ENCODE measurements at regions not wholly inside any gene's neighbourhood (a gene's known extent, or its start where the extent isn't known, plus 50 kb on each side); places are given as distances from the start of the nearest gene placed in this dataset.

- no peaks in the 10 kb centered on the region for H3K36me3 ChIP-seq (replicated peaks in 1 of 2)
- DNase-seq: no peak
- TF ChIP-seq CTCF (IDR thresholded peaks at IDR 0.05): no peak
- no peak for TF ChIP-seq POLR2A (IDR thresholded peaks at IDR 0.05)
- no peak overlapping the region for H3K4me3 ChIP-seq
- H3K4me1 ChIP-seq (replicated peaks in 1 of 2): no peaks in the 10 kb centered on the region
- H3K9me3 ChIP-seq (replicated peaks in 1 of 3): no peaks in the 10 kb centered on the region
- no peaks in the 10 kb centered on the region for H3K27me3 ChIP-seq
- WGBS, 4 donors: 74 to 81% (median 76%) methylated on average over 5 of the region's 5 CpGs
- no peak overlapping the region for H3K27ac ChIP-seq
- intact Hi-C loops (cut with DNase I): no loop called here
These were observed 372.4 kb upstream of the SLIT2 start for GRCh38 chr4:19879330-19879729.

DNA sequence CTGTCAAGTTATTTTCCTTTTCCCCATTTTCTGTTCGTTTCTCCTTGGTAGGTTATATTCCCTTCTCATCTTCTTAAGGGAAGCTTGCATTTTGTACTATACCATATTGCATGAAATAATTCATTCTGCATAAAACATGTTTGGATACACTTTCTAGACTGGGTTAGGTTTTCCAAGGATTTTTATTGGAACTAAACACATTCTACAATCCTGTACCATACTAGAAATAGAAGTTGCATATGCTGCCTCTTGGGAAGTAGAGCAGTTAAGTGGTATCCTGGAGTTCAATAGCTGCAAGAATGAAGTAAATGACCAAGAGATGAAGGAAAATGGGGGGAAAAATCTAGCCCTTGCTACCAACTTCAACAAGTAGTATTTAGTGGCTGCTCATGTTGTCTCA is 393.7 kb upstream of the SLIT2 start:
- H3K27ac ChIP-seq: no peak overlapping the region
- WGBS, 4 donors: 80 to 88% (median 83%) methylated on average over 1 of the region's 1 CpG
- H3K27me3 ChIP-seq: no peaks in the 10 kb centered on the region
- intact Hi-C loops (cut with DNase I): no loop called here
- TF ChIP-seq CTCF (IDR thresholded peaks at IDR 0.05) (no peak), POLR2A (IDR thresholded peaks at IDR 0.05) (no peak)
- no peaks in the 10 kb centered on the region for H3K9me3 ChIP-seq (replicated peaks in 1 of 3)
- H3K4me1 ChIP-seq (replicated peaks in 1 of 2): no peaks in the 10 kb centered on the region
- H3K4me3 ChIP-seq: no peak overlapping the region
- H3K36me3 ChIP-seq (replicated peaks in 1 of 2): no peaks in the 10 kb centered on the region
- DNase-seq: no peak

GRCh38 chr4:19857380-19857779 is 394.3 kb upstream of the SLIT2 start:
- H3K4me1 ChIP-seq (replicated peaks in 1 of 2): no peaks in the 10 kb centered on the region
- no peaks in the 10 kb centered on the region for H3K27me3 ChIP-seq
- H3K27ac ChIP-seq: no peak overlapping the region
- no peak overlapping the region for H3K4me3 ChIP-seq
- no peaks in the 10 kb centered on the region for H3K9me3 ChIP-seq (replicated peaks in 1 of 3)
- WGBS, 4 donors: 51 to 69% (median 58%) methylated on average over 2 of the region's 2 CpGs
- no peaks in the 10 kb centered on the region for H3K36me3 ChIP-seq (replicated peaks in 1 of 2)
- intact Hi-C loops (cut with DNase I): no loop called here
- no peak for DNase-seq
- TF ChIP-seq POLR2A (IDR thresholded peaks at IDR 0.05) (no peak), CTCF (IDR thresholded peaks at IDR 0.05) (no peak)

GRCh38 chr4:19850909-19851308 is 400.8 kb upstream of the SLIT2 start:
- H3K4me1 ChIP-seq (replicated peaks in 1 of 2): no peaks in the 10 kb centered on the region
- no peaks in the 10 kb centered on the region for H3K27me3 ChIP-seq
- H3K27ac ChIP-seq: no peak overlapping the region
- TF ChIP-seq POLR2A (IDR thresholded peaks at IDR 0.05): no peak
- no peak for TF ChIP-seq CTCF (IDR thresholded peaks at IDR 0.05)
- H3K9me3 ChIP-seq (replicated peaks in 1 of 3): no peaks in the 10 kb centered on the region
- no peak overlapping the region for H3K4me3 ChIP-seq
- no peaks in the 10 kb centered on the region for H3K36me3 ChIP-seq (replicated peaks in 1 of 2)
- intact Hi-C loops (cut with DNase I): no loop called here
- DNase-seq: no peak
- 89 to 91% (median 90%) methylated on average over 5 of the region's 5 CpGs for WGBS, 4 donors

Measured in adrenal gland (tissue), 9 donors.